GM21619 (cell line): ENCODE measurements at regions not wholly inside any gene's neighbourhood (a gene's known extent, or its start where the extent isn't known, plus 50 kb on each side); places are given as distances from the start of the nearest gene placed in this dataset.
A peak's percentile ranks its signal among the peaks of the same experiment; 100 is the strongest.
"Not testable (repeated sequence)": the region's sequence is repeated elsewhere in the genome, so short reads cannot be mapped to it uniquely, and the experiment has no call there.

ENCODE experiments used
- ATAC-seq: cut with Tn5 transposase; IDR thresholded peaks from one replicate; pipeline ENCODE4 v1.9.1; 2021; ENCODE audit not compliant: unreplicated experiment

- ATAC-seq = no peak
These were observed 108.0 kb upstream of the CIBAR2 start for GRCh38 chr16:85220125-85220839.

- ATAC-seq = no peak
These were observed 108.9 kb upstream of the CIBAR2 start for GRCh38 chr16:85220964-85221731.

DNA sequence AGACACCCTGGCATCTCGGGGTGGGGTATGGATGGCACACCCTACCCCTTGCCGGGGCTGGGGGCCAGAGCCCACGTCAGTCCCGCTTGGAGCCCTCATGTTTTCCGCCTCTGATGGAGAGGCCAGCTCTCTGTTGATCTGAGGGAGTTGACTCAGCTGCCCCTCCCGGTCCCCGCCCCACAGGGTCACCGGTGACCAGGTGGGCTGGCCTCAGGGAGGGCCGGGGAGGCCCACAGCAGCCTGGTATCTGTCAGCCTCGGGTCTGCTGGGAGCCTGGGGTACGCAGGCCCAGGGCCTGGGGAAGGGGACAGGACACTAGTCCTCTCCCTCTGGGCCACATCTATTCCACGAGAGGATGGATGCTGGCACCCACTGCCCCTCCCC lies 109.5 kb upstream of the CIBAR2 start:
- ATAC-seq = no peak

DNA sequence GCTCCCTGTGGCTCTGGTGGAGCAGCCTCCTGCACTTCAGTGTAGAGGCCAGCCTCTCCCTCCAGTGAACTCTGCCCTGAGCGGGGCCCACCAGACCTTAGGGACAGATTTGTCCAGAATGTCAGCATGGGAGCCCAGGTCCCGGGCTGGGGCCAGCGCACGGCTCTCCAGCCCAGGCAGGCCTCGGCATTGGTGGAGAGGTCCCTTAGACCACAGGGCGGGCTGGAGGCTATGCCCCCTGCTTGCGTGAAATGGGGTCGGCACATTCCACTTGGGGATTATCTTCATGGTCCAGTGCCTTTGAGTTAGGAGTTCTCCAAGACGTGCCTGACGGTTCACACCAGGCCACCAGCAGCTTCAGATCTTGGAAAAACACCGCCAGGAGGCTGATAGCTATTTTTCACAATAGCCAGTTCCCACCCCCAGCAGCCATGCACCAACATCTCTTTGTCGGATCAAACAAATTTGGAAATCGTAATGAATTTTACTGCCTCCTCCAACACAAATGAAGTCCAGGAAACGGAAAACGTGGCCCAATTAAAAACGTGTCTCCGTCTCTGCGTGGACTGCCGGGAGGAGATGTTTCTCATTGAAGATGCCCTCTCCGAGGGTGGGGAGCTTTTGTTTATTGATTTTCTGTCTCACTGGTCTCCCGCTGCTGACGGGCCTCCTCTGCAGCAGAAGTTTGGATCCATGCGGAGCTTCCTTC lies 110.0 kb upstream of the CIBAR2 start:
- ATAC-seq = no peak

GRCh38 chr16:85225257-85225656 lies 113.0 kb upstream of the CIBAR2 start:
- ATAC-seq = no peak

GRCh38 chr16:85225721-85226120 lies 113.4 kb upstream of the CIBAR2 start:
- no peak for ATAC-seq

DNA sequence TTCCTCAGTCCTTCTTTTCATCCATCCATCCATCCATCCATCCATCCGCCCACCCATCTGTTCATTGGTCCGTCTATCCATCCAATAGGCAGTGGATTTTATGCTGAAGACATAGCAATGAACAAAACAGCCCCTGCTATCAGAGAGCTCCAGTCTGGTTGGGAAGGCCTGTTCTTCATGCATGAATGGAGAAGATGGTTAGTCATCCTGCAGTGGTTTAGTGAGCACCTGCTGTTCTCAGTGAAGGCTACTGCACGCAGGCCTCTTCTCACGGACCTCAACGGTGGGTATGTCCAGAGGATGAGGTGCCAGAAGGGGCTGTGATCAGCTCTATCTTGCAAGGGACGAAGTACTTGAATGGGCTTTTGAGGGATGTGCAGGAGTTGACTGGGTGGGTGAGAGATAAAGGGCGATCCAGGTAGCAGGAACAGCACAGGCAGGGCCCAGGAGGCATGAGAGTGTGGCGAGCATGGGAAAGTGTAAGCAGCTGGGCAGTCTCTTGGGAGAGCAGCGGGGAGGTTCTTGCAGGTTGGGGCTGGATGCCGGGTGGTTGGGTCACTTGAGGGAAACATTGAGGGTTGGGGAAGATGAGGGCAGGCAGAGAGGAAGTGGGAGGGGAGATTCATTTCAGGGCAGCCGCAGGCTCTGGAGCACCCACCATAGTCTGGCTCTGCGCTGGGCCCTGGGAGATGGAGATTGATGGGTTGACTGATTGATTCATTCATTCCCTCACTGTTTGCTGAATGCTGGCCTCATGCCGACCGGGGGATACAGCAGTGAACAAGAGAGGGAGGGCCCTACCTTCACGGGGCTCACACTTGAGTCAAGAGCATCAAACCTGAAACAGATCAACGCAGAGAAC lies 115.0 kb upstream of the CIBAR2 start:
- peak; percentile 70 for ATAC-seq

GRCh38 chr16:85227946-85228862 lies 115.9 kb upstream of the CIBAR2 start:
- ATAC-seq = no peak

DNA sequence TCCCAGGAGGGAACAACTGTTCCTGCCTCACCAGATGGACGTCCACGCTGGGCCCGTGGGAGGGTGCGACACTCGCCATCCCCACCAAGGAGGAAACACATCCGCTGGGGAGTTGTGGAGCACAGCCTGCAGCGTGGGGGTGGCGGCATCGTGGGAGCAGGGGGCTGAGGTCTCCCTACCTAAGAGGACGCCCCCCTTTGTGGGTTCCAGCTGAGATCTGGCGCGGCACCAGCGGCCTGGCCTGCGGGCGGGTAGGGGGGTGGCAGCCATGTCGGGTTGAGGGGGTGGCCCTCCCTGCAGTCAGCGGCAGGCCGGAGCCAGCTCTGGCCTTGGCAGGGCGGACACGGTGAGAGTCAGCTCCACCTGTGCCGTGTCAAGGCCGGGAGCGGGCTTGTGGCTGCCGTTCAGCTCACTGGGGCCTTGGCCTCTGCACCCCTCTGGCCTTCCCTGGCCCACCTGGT lies 116.7 kb upstream of the CIBAR2 start:
- ATAC-seq = no peak

DNA sequence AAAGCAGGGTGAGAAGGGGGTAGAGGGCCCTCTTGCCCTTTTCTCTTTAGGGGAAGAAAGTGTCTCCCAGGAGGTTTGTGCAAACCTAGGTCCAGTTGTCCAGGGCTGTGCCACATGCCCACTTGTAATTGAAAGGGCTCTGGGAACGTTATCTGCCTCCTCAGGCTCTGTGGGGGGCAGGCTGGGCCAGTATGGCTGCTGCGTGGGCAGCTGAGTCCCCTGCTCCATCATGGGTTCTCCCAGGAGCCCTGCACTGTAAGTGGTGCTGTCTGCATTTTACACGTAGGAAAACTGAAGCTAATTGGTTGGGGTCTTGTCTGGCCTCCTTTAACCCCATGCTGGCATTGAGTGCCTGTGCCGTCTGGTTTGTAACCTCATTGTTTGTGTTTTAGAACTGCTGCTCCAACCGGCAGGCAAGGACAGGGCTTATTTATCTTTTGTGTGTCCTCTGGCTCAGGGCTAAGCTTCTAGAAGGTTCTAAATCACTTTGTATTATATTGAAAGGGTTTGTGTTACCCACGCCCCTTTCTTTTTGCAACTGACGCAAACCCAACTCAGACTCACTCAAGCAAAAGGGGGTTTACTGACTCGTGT lies 117.7 kb upstream of the CIBAR2 start:
- no peak for ATAC-seq

GRCh38 chr16:85230764-85231383 lies 118.6 kb upstream of the CIBAR2 start:
- ATAC-seq = not testable (repeated sequence)

DNA sequence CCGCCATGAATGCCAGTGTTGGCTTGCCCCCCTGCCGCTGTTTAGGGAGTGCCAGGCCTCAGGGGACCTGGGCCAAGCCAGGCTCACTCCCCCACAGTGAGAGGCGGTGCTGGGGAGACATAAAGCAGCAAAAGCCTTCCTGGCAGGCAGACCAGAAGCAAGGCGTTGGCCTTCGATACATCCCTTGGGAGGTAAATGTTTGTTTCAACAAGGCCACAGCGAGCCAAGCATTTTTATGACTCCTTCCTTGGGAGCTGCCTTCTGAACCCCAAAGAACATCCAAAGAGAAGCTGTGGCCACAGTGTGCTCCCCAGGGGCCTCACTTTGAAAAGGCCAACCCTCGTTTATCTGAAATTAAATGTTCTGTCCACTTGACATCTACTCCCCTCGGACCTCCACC lies 119.7 kb upstream of the CIBAR2 start:
- ATAC-seq = no peak

DNA sequence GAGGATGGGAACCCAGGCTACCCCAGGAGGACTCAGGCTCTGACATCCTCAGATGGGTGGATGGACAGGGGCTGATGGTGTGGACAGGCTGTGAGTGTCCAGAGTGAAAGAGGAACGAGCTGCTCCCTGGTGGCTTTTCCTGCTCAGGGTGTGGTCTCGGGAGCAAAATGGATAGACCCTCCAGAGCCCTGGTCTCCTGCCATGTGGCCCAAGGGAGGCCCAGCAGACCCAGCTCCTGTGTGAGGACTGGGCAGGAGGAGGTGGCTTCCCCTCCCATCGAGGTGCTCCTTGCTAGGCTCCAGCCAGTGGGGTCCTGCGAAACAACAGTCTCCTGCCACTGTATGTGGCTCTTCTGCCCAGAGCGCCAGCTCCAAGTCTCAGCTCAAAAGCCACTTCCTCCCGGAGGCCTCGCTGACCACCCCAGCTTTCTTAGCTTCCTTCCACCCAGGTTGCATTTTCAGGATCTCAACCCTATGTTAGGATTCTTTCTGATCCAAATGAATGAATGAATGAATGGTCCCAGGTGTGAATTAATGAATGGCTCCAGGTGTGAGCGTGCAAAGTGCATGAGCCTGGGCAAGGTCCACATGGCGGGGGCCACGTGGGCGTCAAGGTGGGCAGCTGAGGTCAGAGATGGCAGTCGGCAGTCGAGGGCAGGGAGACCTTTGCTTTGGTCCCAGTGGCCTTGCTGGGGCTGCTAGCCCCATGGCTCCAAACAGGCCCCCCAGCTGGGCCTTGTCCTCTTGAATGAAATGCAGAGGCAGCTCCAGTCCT lies 120.3 kb upstream of the CIBAR2 start:
- ATAC-seq = no peak

DNA sequence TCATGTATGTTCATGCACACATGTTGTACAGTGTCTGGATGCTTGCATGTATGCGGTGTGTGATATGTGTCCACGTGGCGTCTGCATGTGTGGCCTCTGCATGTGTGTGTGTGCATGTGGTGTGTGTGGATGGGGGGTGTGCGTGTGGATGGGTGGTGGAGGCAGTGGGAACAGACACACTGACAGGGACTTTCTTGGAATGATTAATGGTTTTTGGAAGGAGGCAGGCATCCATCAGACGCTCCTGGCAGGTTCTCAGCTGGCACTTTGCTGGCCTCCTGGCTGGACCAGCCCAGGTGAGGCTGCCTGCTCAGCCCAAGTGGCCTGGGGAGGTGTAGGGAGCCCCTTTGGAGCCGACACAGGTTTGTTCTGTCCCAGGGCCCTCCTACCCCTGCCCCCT lies 121.2 kb upstream of the CIBAR2 start:
- no peak for ATAC-seq

GRCh38 chr16:85234310-85235204 lies 122.3 kb upstream of the CIBAR2 start:
- no peak for ATAC-seq

GRCh38 chr16:85235991-85236817 lies 123.9 kb upstream of the CIBAR2 start:
- no peak for ATAC-seq

- no peak for ATAC-seq
These were observed 124.5 kb upstream of the CIBAR2 start for GRCh38 chr16:85236818-85237150.
